Mucosa of descending colon (tissue), 3 donors: ENCODE measurements at regions not wholly inside any gene's neighbourhood (a gene's known extent, or its start where the extent isn't known, plus 50 kb on each side); places are given as distances from the start of the nearest gene placed in this dataset.

Experiments used
- ATAC-seq: fragments of 200-7000 bp; cut with Tn5 transposase; one replicate; pipeline ENCODE4 v1.9.1; 2020; ENCODE audit warnings: mild to moderate bottlenecking, moderate library complexity
- DNase-seq, 3 donors: peaks; one replicate each; pipeline ENCODE4 v3.0.0-alpha.2; 2020
- H3K36me3 ChIP-seq: fragments of 200-600 bp; one replicate; pipeline ENCODE4 v1.8.0; 2021; ENCODE audit warnings: low read depth, mild to moderate bottlenecking
- H3K4me1 ChIP-seq: fragments of 200-600 bp; one replicate; pipeline ENCODE4 v1.8.0; 2021; ENCODE audit warnings: low read depth, mild to moderate bottlenecking
- H3K4me3 ChIP-seq: fragments of 200-600 bp; one replicate; pipeline ENCODE4 v1.8.0; 2021; ENCODE audit warnings: mild to moderate bottlenecking
- H3K9me3 ChIP-seq: fragments of 200-600 bp; one replicate; pipeline ENCODE4 v1.8.0; 2021; ENCODE audit warnings: mild to moderate bottlenecking
- CTCF ChIP-seq: fragments of 200-600 bp; IDR thresholded peaks from one replicate; pipeline ENCODE4 v1.8.0; 2022; ENCODE audit warnings: antibody characterized with exemption, mild to moderate bottlenecking
- intact Hi-C, 2 donors: fragments of 100-400 bp; cut with DNase I in 1 of 2; cut with micrococcal nuclease in 1 of 2; formaldehyde crosslinking; loops; one replicate each; pipeline versions ENCODE4 v1.11.0 to v1.11.1; 2022; cut with DNase I, micrococcal nuclease
- donor health status: DM: no; HTN: no; CAD: no; lungs with moderate emphysema.
- donor health status: DM: no; HTN: no; CAD: no.
- donor health status: DM: no; HTN: yes; CAD: no.

- ATAC-seq: no peak
- H3K4me3 ChIP-seq: no peak overlapping the region
- intact Hi-C loops: no loop called here
- H3K36me3 ChIP-seq: no peaks in the 10 kb centered on the region
- TF ChIP-seq CTCF: no peak
- H3K4me1 ChIP-seq: no peaks in the 10 kb centered on the region
- DNase-seq: no peak
- peaks cover 2% of the 10 kb centered on the region for H3K9me3 ChIP-seq
Measured at GRCh38 chr3:76500746-76501275, 539.1 kb upstream of the ROBO2 start.

GRCh38 chr3:76501315-76501714, 538.6 kb upstream of the ROBO2 start:
- no peak for TF ChIP-seq CTCF
- Histone ChIP-seq H3K4me3 (no peak overlapping the region), H3K4me1 (no peaks in the 10 kb centered on the region), H3K36me3 (no peaks in the 10 kb centered on the region), H3K9me3 (peaks cover 2% of the 10 kb centered on the region)
- intact Hi-C loops: no loop called here
- no peak for ATAC-seq
- DNase-seq: no peak

- Histone ChIP-seq H3K36me3 (no peaks in the 10 kb centered on the region), H3K9me3 (peaks cover 2% of the 10 kb centered on the region), H3K4me1 (no peaks in the 10 kb centered on the region), H3K4me3 (no peak overlapping the region)
- DNase-seq: no peak
- intact Hi-C loops: no loop called here
- no peak for TF ChIP-seq CTCF
- ATAC-seq: no peak
Measured at GRCh38 chr3:76502076-76502475, 537.8 kb upstream of the ROBO2 start.

GRCh38 chr3:76505202-76505845, 534.6 kb upstream of the ROBO2 start:
- no peak overlapping the region for H3K4me3 ChIP-seq
- no peak for TF ChIP-seq CTCF
- intact Hi-C loops: no loop called here
- no peaks in the 10 kb centered on the region for H3K36me3 ChIP-seq
- ATAC-seq (no peak), DNase-seq (no peak)
- no peaks in the 10 kb centered on the region for H3K4me1 ChIP-seq
- no peaks in the 10 kb centered on the region for H3K9me3 ChIP-seq

GRCh38 chr3:76509179-76509830, 530.6 kb upstream of the ROBO2 start:
- TF ChIP-seq CTCF: no peak

More at GRCh38 chr3:76509179-76509830, 530.6 kb upstream of the ROBO2 start:
- peaks cover 4% of the 10 kb centered on the region for H3K9me3 ChIP-seq
- no peaks in the 10 kb centered on the region for H3K36me3 ChIP-seq
- intact Hi-C loops: no loop called here
- ATAC-seq (no peak), DNase-seq (no peak)
- H3K4me1 ChIP-seq: no peaks in the 10 kb centered on the region
- H3K4me3 ChIP-seq: no peak overlapping the region
